ENCODE measurements at regions not wholly inside any gene's neighbourhood (a gene's known extent, or its start where the extent isn't known, plus 50 kb on each side); places are given as distances from the start of the nearest gene placed in this dataset.

- TF ChIP-seq CTCF (IDR thresholded peaks at IDR 0.05; ENCODE audit: borderline replicate concordance, extremely low read depth, low read length, poor library complexity, severe bottlenecking), result no peak
- TF ChIP-seq EZH2 (IDR thresholded peaks at IDR 0.05; ENCODE audit: borderline replicate concordance, low read depth, low read length, severe bottlenecking), result no peak
These were observed 228.3 kb upstream of the ZP4 start for GRCh38 chr1:238119060-238119459.

All from DND-41 (cell line).